ENCODE measurements at regions not wholly inside any gene's neighbourhood (a gene's known extent, or its start where the extent isn't known, plus 50 kb on each side); places are given as distances from the start of the nearest gene placed in this dataset.

DNA sequence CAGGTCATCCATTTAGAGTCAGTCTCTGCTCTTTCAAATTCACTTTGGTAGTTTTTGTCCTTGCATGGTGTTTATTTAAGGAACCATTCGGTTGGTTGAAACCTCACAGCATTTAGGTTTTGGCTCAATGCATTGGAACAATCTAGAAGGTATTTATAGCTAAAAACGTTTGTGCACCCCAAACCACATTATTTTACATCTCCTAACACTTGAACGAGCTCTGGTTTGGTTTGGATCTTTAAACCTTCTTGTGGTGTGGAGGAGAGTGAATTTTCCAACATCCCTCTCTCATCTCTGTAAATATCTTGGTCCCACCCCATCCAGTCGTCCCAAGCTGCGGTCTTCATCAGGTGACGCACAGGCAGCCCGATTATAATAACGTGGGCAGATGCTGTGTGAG lies 287.9 kb downstream of the LPIN1 start:
- no peaks in the 10 kb centered on the region for H4K20me1 ChIP-seq (ENCODE audit: control insufficient read depth, insufficient read depth, low read depth, low read length)
- H3K4me1 ChIP-seq (ENCODE audit: control insufficient read depth, low read length): peaks cover 98% of the 10 kb centered on the region
- peaks cover 34% of the 10 kb centered on the region for H3F3A ChIP-seq (ENCODE audit: control insufficient read depth, insufficient read depth)
- peak overlapping the region; percentile 66 for H3K4me3 ChIP-seq (ENCODE audit: low read length)
- H3K9me2 ChIP-seq (replicated peaks; ENCODE audit: control insufficient read depth, low read length): no peaks in the 10 kb centered on the region
- no peak for TF ChIP-seq EZH2phosphoT487 (IDR thresholded peaks at IDR 0.05; ENCODE audit: borderline replicate concordance, low read length)
- TF ChIP-seq, protein P1, sequence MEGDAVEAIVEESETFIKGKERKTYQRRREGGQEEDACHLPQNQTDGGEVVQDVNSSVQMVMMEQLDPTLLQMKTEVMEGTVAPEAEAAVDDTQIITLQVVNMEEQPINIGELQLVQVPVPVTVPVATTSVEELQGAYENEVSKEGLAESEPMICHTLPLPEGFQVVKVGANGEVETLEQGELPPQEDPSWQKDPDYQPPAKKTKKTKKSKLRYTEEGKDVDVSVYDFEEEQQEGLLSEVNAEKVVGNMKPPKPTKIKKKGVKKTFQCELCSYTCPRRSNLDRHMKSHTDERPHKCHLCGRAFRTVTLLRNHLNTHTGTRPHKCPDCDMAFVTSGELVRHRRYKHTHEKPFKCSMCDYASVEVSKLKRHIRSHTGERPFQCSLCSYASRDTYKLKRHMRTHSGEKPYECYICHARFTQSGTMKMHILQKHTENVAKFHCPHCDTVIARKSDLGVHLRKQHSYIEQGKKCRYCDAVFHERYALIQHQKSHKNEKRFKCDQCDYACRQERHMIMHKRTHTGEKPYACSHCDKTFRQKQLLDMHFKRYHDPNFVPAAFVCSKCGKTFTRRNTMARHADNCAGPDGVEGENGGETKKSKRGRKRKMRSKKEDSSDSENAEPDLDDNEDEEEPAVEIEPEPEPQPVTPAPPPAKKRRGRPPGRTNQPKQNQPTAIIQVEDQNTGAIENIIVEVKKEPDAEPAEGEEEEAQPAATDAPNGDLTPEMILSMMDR (IDR thresholded peaks at IDR 0.05; ENCODE audit: low read depth, low read length, poor library complexity, severe bottlenecking): no peak
- peak overlapping the region; percentile 99 for H3K27ac ChIP-seq (ENCODE audit: low read depth, low read length)
- H3K27me3 ChIP-seq (ENCODE audit: control insufficient read depth, low read length): no peaks in the 10 kb centered on the region
- H3K9me3 ChIP-seq (ENCODE audit: control insufficient read depth, insufficient read depth, low read length): peaks cover 9% of the 10 kb centered on the region
- H3K36me3 ChIP-seq (ENCODE audit: control insufficient read depth, low read length): peaks cover 23% of the 10 kb centered on the region; the same call in 1 of the 2 replicates
- H3K4me2 ChIP-seq (ENCODE audit: low read length): peak overlapping the region; percentile 87
- H3K79me2 ChIP-seq (ENCODE audit: control insufficient read depth, low read length): no peaks in the 10 kb centered on the region

DNA sequence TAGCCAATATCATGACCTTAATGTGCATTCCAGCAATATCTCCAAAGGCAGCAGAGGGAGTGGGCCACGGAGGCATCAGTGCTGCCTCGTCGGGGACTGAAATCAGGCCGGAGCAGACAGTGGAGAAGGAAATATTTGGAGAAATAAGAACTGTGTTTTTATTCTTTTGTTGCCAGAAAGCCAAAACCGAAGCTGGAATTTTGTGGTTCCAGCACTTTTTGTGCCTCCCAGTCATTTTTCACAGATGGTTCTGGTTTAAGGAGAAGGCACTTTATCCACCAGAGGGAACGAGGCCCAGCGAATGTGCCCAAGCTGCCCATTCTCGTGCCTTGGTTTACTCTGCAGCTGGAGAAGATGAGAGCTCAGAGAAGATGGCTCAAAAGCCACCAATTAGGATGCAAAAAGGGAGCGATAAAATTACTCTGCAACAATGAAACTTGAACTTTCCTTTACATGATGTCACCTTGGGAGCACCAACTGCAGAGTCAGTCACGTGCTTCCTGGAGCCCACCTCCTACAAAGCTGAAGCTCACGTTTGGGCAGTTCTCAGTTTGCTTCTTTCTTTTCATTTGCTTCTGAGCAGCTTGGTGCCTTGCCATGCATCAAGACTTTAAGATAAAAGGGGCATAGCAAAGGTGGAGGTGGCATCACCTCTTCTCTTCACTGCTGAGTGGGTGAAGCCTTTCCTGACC lies 288.7 kb downstream of the LPIN1 start:
- H4K20me1 ChIP-seq (ENCODE audit: control insufficient read depth, insufficient read depth, low read depth, low read length): no peaks in the 10 kb centered on the region
- peaks cover 34% of the 10 kb centered on the region for H3F3A ChIP-seq (ENCODE audit: control insufficient read depth, insufficient read depth)
- peak overlapping the region; percentile 66 for H3K4me3 ChIP-seq (ENCODE audit: low read length)
- H3K9me3 ChIP-seq (ENCODE audit: control insufficient read depth, insufficient read depth, low read length): peaks cover 9% of the 10 kb centered on the region; the same call in 1 of the 2 replicates
- H3K27me3 ChIP-seq (ENCODE audit: control insufficient read depth, low read length): no peaks in the 10 kb centered on the region
- peaks cover 23% of the 10 kb centered on the region; the same call in 1 of the 2 replicates for H3K36me3 ChIP-seq (ENCODE audit: control insufficient read depth, low read length)
- H3K79me2 ChIP-seq (ENCODE audit: control insufficient read depth, low read length): no peaks in the 10 kb centered on the region
- H3K27ac ChIP-seq (ENCODE audit: low read depth, low read length): peak overlapping the region; percentile 99
- peak overlapping the region; percentile 87 for H3K4me2 ChIP-seq (ENCODE audit: low read length)
- no peaks in the 10 kb centered on the region for H3K9me2 ChIP-seq (replicated peaks; ENCODE audit: control insufficient read depth, low read length)
- no peak for TF ChIP-seq EZH2phosphoT487 (IDR thresholded peaks at IDR 0.05; ENCODE audit: borderline replicate concordance, low read length)
- TF ChIP-seq, protein P1 (IDR thresholded peaks at IDR 0.05; ENCODE audit: low read depth, low read length, poor library complexity, severe bottlenecking): no peak
- H3K4me1 ChIP-seq (ENCODE audit: control insufficient read depth, low read length): peaks cover 98% of the 10 kb centered on the region

DNA sequence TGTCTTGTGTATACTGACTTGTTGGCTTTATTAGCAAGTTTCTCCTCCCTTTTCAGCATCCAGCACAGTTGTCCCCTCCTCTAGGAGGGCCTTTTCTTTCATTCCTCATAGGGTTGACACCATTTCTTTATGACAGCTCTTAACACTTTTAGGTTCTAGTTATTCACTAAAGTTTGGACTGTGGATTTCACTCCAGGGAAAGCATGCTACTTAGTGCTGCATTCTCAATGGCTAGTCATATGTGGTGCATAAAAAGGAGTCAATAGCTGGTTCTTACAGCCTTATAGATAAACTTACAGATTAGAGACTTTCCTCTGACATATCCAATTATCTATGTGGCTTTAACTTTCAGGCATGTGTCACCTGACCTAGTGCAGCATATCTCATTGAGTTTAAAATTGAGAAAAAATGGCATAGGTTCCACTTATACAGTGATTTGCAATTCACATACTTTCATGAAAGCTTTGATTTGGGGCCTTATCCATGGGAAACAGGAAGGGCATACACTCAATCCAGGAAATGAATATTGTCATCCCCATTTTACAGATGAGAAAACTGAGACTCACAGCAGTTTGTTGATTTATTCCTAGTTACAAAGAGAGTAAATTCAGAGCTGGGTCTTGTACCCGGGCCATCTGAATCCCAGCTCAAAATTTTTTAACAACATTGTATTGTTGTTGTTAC lies 289.7 kb downstream of the LPIN1 start:
- Histone ChIP-seq H3K27me3 (ENCODE audit: control insufficient read depth, low read length) (no peaks in the 10 kb centered on the region), H3K9me2 (replicated peaks; ENCODE audit: control insufficient read depth, low read length) (no peaks in the 10 kb centered on the region), H4K20me1 (ENCODE audit: control insufficient read depth, insufficient read depth, low read depth, low read length) (no peaks in the 10 kb centered on the region), H3K36me3 (ENCODE audit: control insufficient read depth, low read length) (peaks cover 19% of the 10 kb centered on the region; the same call in 1 of the 2 replicates), H3K9me3 (ENCODE audit: control insufficient read depth, insufficient read depth, low read length) (peaks cover 10% of the 10 kb centered on the region; the same call in 1 of the 2 replicates), H3K79me2 (ENCODE audit: control insufficient read depth, low read length) (no peaks in the 10 kb centered on the region), H3K4me2 (ENCODE audit: low read length) (peak overlapping the region; percentile 87), H3F3A (ENCODE audit: control insufficient read depth, insufficient read depth) (peaks cover 33% of the 10 kb centered on the region), H3K4me3 (ENCODE audit: low read length) (peak overlapping the region; percentile 66; the same call in 1 of the 2 replicates), H3K4me1 (ENCODE audit: control insufficient read depth, low read length) (peaks cover 98% of the 10 kb centered on the region), H3K27ac (ENCODE audit: low read depth, low read length) (peak overlapping the region; percentile 99)
- no peak for TF ChIP-seq EZH2phosphoT487 (IDR thresholded peaks at IDR 0.05; ENCODE audit: borderline replicate concordance, low read length)
- TF ChIP-seq, protein P1 (IDR thresholded peaks at IDR 0.05; ENCODE audit: low read depth, low read length, poor library complexity, severe bottlenecking): no peak
